IgD-negative memory B cell (primary cell): ENCODE measurements at regions not wholly inside any gene's neighbourhood (a gene's known extent, or its start where the extent isn't known, plus 50 kb on each side); places are given as distances from the start of the nearest gene placed in this dataset.

Experiments used
- H3K27ac Mint-ChIP-seq, 3 donors: one replicate each; pipeline ENCODE4 v1.8.0; 2020 to 2022; ENCODE audit warnings: mild to moderate bottlenecking in 3 of 3, mixed read lengths in 3 of 3, moderate library complexity in 1 of 3
- H3K27me3 Mint-ChIP-seq: one replicate; pipeline ENCODE4 v1.8.0; 2021; ENCODE audit warnings: mixed read lengths
- H3K36me3 Mint-ChIP-seq: one replicate; pipeline ENCODE4 v1.8.0; 2020; ENCODE audit warnings: mild to moderate bottlenecking, mixed read lengths
- H3K4me1 Mint-ChIP-seq, 3 donors: one replicate each; pipeline ENCODE4 v1.8.0; 2020 to 2022; ENCODE audit warnings: mixed read lengths in 3 of 3, mild to moderate bottlenecking in 1 of 3
- H3K4me3 Mint-ChIP-seq, 4 donors: one replicate each; pipeline ENCODE4 v1.8.0; 2020 to 2022; ENCODE audit warnings: mild to moderate bottlenecking in 4 of 4, mixed read lengths in 4 of 4, moderate library complexity in 3 of 4
- H3K9me3 Mint-ChIP-seq, 3 donors: one replicate each; pipeline ENCODE4 v1.8.0; 2020 to 2021; ENCODE audit warnings: mixed read lengths in 3 of 3, mild to moderate bottlenecking in 1 of 3

DNA sequence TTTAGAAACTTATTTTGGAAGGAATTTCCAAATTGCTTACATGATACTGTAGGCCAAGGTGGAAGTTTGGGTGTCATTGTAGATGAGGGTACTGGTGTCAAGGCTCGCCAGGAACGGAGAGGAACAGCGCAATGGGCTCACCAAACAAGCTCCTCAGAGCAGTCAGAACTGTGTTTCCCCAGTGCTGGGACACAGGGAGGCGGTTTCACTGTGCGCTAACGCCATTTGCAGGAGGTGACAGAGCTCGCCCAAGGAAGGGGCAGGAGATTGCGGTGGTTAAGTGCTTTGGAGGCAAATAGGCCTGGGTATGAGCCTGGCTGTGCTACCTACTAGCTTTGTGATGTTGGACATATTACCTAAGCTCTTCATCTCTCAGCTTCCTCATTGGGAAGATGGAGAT is 57.3 kb downstream of the HHEX start:
- Mint-ChIP-seq H3K4me1 (peaks cover 48 to 53% (median 52%) of the 10 kb centered on the region in 3 donors), H3K4me3 (peak overlapping the region in 2 of 4 donors; percentile 15 to 88), H3K27ac (peak overlapping the region; percentile 78 to 93 (median 86)), H3K27me3 (peaks cover 3% of the 10 kb centered on the region), H3K36me3 (peaks cover 3% of the 10 kb centered on the region), H3K9me3 (no peaks in the 10 kb centered on the region)

- Mint-ChIP-seq H3K36me3 (peaks cover 3% of the 10 kb centered on the region), H3K27me3 (peaks cover 3% of the 10 kb centered on the region), H3K27ac (peak overlapping the region; percentile 78 to 93 (median 86)), H3K4me1 (peaks cover 44 to 47% (median 46%) of the 10 kb centered on the region in 3 donors), H3K4me3 (peak overlapping the region; percentile 15 to 88 (median 58)), H3K9me3 (no peaks in the 10 kb centered on the region)
Measured at GRCh38 chr10:92747600-92747999, 57.8 kb downstream of the HHEX start.

GRCh38 chr10:92750791-92751533 is 61.2 kb downstream of the HHEX start:
- H3K9me3 Mint-ChIP-seq: no peaks in the 10 kb centered on the region
- peaks cover 3% of the 10 kb centered on the region for H3K27me3 Mint-ChIP-seq
- peaks cover 3% of the 10 kb centered on the region for H3K36me3 Mint-ChIP-seq
- H3K27ac Mint-ChIP-seq: peak overlapping the region in 2 of 3 donors; percentile 8 to 58
- H3K4me3 Mint-ChIP-seq: peak overlapping the region in 1 of 4 donors; percentile 42
- peaks cover 33 to 42% (median 41%) of the 10 kb centered on the region in 3 donors for H3K4me1 Mint-ChIP-seq

DNA sequence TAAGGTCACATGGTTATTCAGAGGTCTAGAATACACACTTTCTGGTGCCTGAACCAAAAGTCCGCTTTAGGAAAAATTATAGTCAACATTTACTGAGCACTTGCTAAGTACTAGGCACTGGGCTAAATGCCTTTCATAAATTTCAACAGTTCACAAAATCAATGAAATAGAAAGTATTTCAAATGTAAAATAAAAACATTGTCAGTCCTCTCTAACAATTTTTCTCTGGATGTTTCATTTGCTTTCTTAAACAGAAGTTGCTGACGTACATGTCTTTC is 61.7 kb downstream of the HHEX start:
- H3K27me3 Mint-ChIP-seq: peaks cover 3% of the 10 kb centered on the region
- H3K27ac Mint-ChIP-seq: no peak overlapping the region
- peaks cover 3% of the 10 kb centered on the region for H3K36me3 Mint-ChIP-seq
- H3K4me3 Mint-ChIP-seq: no peak overlapping the region
- peaks cover 38 to 47% (median 44%) of the 10 kb centered on the region in 3 donors for H3K4me1 Mint-ChIP-seq
- no peaks in the 10 kb centered on the region for H3K9me3 Mint-ChIP-seq

DNA sequence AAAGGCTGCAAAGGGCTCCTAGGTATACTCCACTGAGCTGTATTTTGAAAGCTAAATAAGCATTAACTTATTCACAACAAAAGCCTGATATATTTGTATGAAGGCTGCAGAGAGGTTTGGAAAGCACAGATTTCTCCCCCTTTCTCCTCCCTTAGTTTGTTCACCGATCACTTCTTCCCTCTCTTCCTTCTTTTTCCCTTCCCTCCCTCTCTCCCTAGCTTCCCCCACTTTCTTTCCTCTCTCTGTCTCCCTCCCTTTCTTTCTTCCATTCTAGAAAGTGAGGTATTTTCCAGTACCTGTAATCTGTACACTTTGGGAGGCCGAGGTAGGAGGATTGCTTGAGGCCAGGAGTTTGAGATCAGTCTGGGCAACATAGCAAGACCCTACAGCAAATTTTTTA is 62.1 kb downstream of the HHEX start:
- Mint-ChIP-seq H3K4me1 (peaks cover 40 to 48% (median 46%) of the 10 kb centered on the region in 3 donors), H3K27ac (no peak overlapping the region)

GRCh38 chr10:92753865-92754264 is 64.1 kb downstream of the HHEX start:
- Mint-ChIP-seq H3K4me3 (no peak overlapping the region), H3K27ac (peak overlapping the region in 1 of 3 donors; percentile 89), H3K36me3 (no peaks in the 10 kb centered on the region), H3K9me3 (no peaks in the 10 kb centered on the region), H3K4me1 (peaks cover 35 to 48% (median 46%) of the 10 kb centered on the region in 3 donors), H3K27me3 (no peaks in the 10 kb centered on the region)

More for the DNA sequence above, 62.1 kb downstream of the HHEX start:
- Mint-ChIP-seq H3K9me3 (no peaks in the 10 kb centered on the region), H3K4me3 (no peak overlapping the region), H3K27me3 (peaks cover 3% of the 10 kb centered on the region), H3K36me3 (peaks cover 3% of the 10 kb centered on the region)

GRCh38 chr10:92755725-92756124 is 66.0 kb downstream of the HHEX start:
- no peaks in the 10 kb centered on the region for H3K9me3 Mint-ChIP-seq
- H3K4me1 Mint-ChIP-seq: peaks cover 29 to 58% (median 52%) of the 10 kb centered on the region in 3 donors
- peak overlapping the region in 3 of 4 donors; percentile 84 to 85 (median 84) for H3K4me3 Mint-ChIP-seq
- no peaks in the 10 kb centered on the region for H3K36me3 Mint-ChIP-seq
- peak overlapping the region; percentile 86 to 97 (median 92) for H3K27ac Mint-ChIP-seq
- no peaks in the 10 kb centered on the region for H3K27me3 Mint-ChIP-seq

GRCh38 chr10:92756201-92757065 is 66.7 kb downstream of the HHEX start:
- Mint-ChIP-seq H3K27ac (peak overlapping the region; percentile 86 to 97 (median 92)), H3K4me3 (peak overlapping the region; percentile 60 to 85 (median 84)), H3K9me3 (no peaks in the 10 kb centered on the region)

DNA sequence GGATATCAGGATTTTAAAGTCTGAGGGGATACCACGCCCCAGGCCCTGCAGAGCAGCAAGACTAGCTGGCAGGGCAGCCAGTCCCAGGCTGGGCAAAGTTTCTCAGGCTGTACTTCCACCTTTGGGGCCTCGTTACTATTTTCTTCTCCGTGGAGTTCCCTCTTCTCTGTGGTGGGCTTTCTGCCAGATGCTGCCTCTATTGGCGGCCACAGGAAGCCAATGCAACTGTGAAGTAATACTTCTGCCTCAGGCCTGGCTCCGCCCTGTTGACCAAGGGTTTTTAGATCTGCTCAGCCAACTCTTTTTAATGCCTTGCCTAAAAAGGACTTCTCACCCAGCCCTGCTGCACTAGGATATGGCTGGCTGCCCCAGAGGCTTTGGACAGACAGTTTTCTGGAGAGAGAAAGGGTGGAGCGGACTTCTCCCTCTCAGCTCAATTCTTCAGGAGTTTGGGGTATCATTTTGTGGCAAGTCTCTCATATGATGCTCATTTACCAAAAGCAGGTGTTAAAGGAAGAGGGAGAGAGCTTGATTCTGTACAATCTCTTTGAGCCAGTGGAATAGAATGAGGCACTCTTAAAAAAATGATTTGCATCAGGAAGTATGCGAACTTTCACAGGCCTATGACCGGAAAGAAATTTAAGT is 67.4 kb downstream of the HHEX start:
- Mint-ChIP-seq H3K27me3 (no peaks in the 10 kb centered on the region), H3K27ac (peak overlapping the region; percentile 86 to 97 (median 92)), H3K36me3 (no peaks in the 10 kb centered on the region), H3K4me1 (peaks cover 30 to 61% (median 56%) of the 10 kb centered on the region in 3 donors), H3K4me3 (peak overlapping the region; percentile 60 to 85 (median 84)), H3K9me3 (no peaks in the 10 kb centered on the region)

More at GRCh38 chr10:92756201-92757065, 66.7 kb downstream of the HHEX start:
- Mint-ChIP-seq H3K27me3 (no peaks in the 10 kb centered on the region), H3K4me1 (peaks cover 25 to 56% (median 53%) of the 10 kb centered on the region in 3 donors), H3K36me3 (no peaks in the 10 kb centered on the region)

DNA sequence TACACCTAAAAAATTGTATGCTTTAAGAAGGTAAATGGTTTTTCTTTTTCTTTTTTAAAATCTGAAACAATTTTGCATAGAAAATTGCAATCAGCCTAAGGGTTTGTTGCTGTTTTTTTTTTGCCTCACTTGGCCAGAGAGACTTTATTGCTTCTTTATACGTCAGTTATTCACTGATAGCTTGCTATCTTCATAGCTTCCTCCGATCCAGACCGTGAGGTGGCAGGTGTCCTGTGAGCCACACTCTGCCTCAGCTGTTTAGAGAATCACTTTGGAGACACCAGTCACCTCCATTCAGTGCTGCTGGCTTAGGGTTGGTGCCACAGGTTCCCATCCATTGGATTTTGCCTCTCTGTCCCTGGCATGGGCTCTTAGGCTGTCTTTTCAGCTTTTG is 68.0 kb downstream of the HHEX start:
- no peaks in the 10 kb centered on the region for H3K27me3 Mint-ChIP-seq
- no peaks in the 10 kb centered on the region for H3K36me3 Mint-ChIP-seq
- H3K4me3 Mint-ChIP-seq: peak overlapping the region; percentile 60 to 85 (median 84)
- peak overlapping the region; percentile 86 to 97 (median 92) for H3K27ac Mint-ChIP-seq
- H3K9me3 Mint-ChIP-seq: no peaks in the 10 kb centered on the region
- peaks cover 30 to 61% (median 56%) of the 10 kb centered on the region in 3 donors for H3K4me1 Mint-ChIP-seq

GRCh38 chr10:92758594-92758993 is 68.8 kb downstream of the HHEX start:
- Mint-ChIP-seq H3K4me1 (peaks cover 30 to 57% (median 53%) of the 10 kb centered on the region in 3 donors), H3K27ac (peak overlapping the region in 1 of 3 donors; percentile 92), H3K27me3 (no peaks in the 10 kb centered on the region), H3K4me3 (peak overlapping the region in 2 of 4 donors; percentile 25 to 84), H3K9me3 (no peaks in the 10 kb centered on the region), H3K36me3 (no peaks in the 10 kb centered on the region)

GRCh38 chr10:92760609-92761008 is 70.9 kb downstream of the HHEX start:
- no peak overlapping the region for H3K4me3 Mint-ChIP-seq
- no peaks in the 10 kb centered on the region for H3K36me3 Mint-ChIP-seq
- peak overlapping the region in 1 of 3 donors; percentile 14 for H3K27ac Mint-ChIP-seq
- no peaks in the 10 kb centered on the region for H3K9me3 Mint-ChIP-seq
- H3K27me3 Mint-ChIP-seq: no peaks in the 10 kb centered on the region
- H3K4me1 Mint-ChIP-seq: peaks cover 38 to 52% (median 39%) of the 10 kb centered on the region in 3 donors

DNA sequence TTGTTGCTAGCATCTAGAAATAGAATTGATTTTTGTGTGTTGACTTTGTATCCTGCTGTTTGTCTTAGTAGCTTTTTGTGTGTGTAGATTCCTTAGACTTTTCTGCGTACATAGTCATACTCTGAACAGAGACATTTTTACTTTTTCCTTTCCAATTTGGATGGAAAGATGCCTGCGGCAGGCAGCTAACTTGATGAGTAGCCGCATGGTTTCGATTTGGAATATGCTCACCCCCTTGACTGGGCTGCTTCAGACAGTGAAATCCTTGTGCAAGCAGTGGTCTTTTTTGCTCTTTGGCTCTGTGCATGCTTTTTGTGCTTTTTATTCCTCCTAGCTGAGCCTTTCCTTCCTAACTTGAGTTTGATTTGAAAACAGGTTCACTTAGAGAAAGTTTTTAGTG is 71.8 kb downstream of the HHEX start:
- Mint-ChIP-seq H3K27me3 (no peaks in the 10 kb centered on the region), H3K9me3 (no peaks in the 10 kb centered on the region), H3K27ac (peak overlapping the region in 1 of 3 donors; percentile 59), H3K4me1 (peaks cover 32 to 45% (median 33%) of the 10 kb centered on the region in 3 donors), H3K4me3 (no peak overlapping the region), H3K36me3 (no peaks in the 10 kb centered on the region)

GRCh38 chr10:92763634-92764155 is 73.9 kb downstream of the HHEX start:
- Mint-ChIP-seq H3K27ac (no peak overlapping the region), H3K27me3 (no peaks in the 10 kb centered on the region), H3K4me3 (no peak overlapping the region), H3K36me3 (peaks cover 8% of the 10 kb centered on the region), H3K9me3 (peaks cover 3 to 12% (median 6%) of the 10 kb centered on the region in 3 donors), H3K4me1 (peaks cover 13 to 26% (median 18%) of the 10 kb centered on the region in 3 donors)
